ENCODE measurements at regions not wholly inside any gene's neighbourhood (a gene's known extent, or its start where the extent isn't known, plus 50 kb on each side); places are given as distances from the start of the nearest gene placed in this dataset.

- H3K27ac ChIP-seq (ENCODE audit: low read depth in 1 of 2, low read length in 2 of 2): no peak overlapping the region
- no peaks in the 10 kb centered on the region for H3K79me2 ChIP-seq (ENCODE audit: insufficient read depth, low read length)
- H4K20me1 ChIP-seq (ENCODE audit: insufficient read depth, low read length): no peaks in the 10 kb centered on the region
- H3K4me2 ChIP-seq (replicated peaks; ENCODE audit: extremely low read depth, low read length, poor library complexity, severe bottlenecking): no peak overlapping the region
- no peak overlapping the region for H3K9ac ChIP-seq (ENCODE audit: insufficient read depth, low read length, poor library complexity, severe bottlenecking)
- no peak for TF ChIP-seq CTCF (IDR thresholded peaks at IDR 0.05)
- Mint-ChIP-seq H3K4me3 (no peak overlapping the region), H3K36me3 (no peaks in the 10 kb centered on the region), H3K9me3 (no peaks in the 10 kb centered on the region), H3K4me1 (no peaks in the 10 kb centered on the region), H3K27ac (peak overlapping the region in 1 of 7 donors; percentile 12), H3K27me3 (ENCODE audit: low read depth in 3 of 3) (peaks cover 1 to 8% (median 5%) of the 10 kb centered on the region in 3 donors)
- H3K4me1 ChIP-seq (ENCODE audit: control insufficient read depth in 1 of 2, insufficient read depth in 2 of 2, low read length in 2 of 2): no peaks in the 10 kb centered on the region
- no peak overlapping the region for H2AFZ ChIP-seq (ENCODE audit: insufficient read depth, low read depth, low read length, poor library complexity, severe bottlenecking)
- no peak for DNase-seq
- WGBS (ENCODE audit: insufficient coverage): 82% methylated on average over 4 of the region's 6 CpGs
- H3K27me3 ChIP-seq (ENCODE audit: control insufficient read depth in 2 of 2, insufficient read depth in 2 of 2, low read length in 2 of 2): peaks cover 0 to 2% of the 10 kb centered on the region in 2 donors
- no peaks in the 10 kb centered on the region for H3K36me3 ChIP-seq (replicated peaks in 1 of 2; ENCODE audit: control insufficient read depth in 1 of 2, insufficient read depth in 2 of 2, low read length in 2 of 2)
- intact Hi-C loops (cut with micrococcal nuclease): no loop called here
- no peaks in the 10 kb centered on the region for H3K9me3 ChIP-seq (replicated peaks in 1 of 2; ENCODE audit: control insufficient read depth in 1 of 2, insufficient read depth in 1 of 2, low read length in 2 of 2)
- no peak overlapping the region for H3K4me3 ChIP-seq (replicated peaks in 1 of 3; ENCODE audit: low read depth in 2 of 3, low read length in 3 of 3)
Observed at GRCh38 chr6:1230281-1230680, 81.6 kb upstream of the FOXQ1 start.

- Mint-ChIP-seq H3K27me3 (ENCODE audit: low read depth in 3 of 3) (peaks cover 1 to 8% (median 5%) of the 10 kb centered on the region in 3 donors), H3K27ac (no peak overlapping the region), H3K4me1 (no peaks in the 10 kb centered on the region), H3K4me3 (no peak overlapping the region), H3K9me3 (no peaks in the 10 kb centered on the region), H3K36me3 (no peaks in the 10 kb centered on the region)
- DNase-seq: no peak
- Histone ChIP-seq H3K27me3 (ENCODE audit: control insufficient read depth in 2 of 2, insufficient read depth in 2 of 2, low read length in 2 of 2) (peaks cover 0 to 2% of the 10 kb centered on the region in 2 donors), H3K4me3 (replicated peaks in 1 of 3; ENCODE audit: low read depth in 2 of 3, low read length in 3 of 3) (no peak overlapping the region), H3K4me1 (ENCODE audit: control insufficient read depth in 1 of 2, insufficient read depth in 2 of 2, low read length in 2 of 2) (no peaks in the 10 kb centered on the region), H3K79me2 (ENCODE audit: insufficient read depth, low read length) (no peaks in the 10 kb centered on the region), H4K20me1 (ENCODE audit: insufficient read depth, low read length) (no peaks in the 10 kb centered on the region), H3K9ac (ENCODE audit: insufficient read depth, low read length, poor library complexity, severe bottlenecking) (no peak overlapping the region), H3K27ac (ENCODE audit: low read depth in 1 of 2, low read length in 2 of 2) (no peak overlapping the region), H3K36me3 (replicated peaks in 1 of 2; ENCODE audit: control insufficient read depth in 1 of 2, insufficient read depth in 2 of 2, low read length in 2 of 2) (no peaks in the 10 kb centered on the region), H3K9me3 (replicated peaks in 1 of 2; ENCODE audit: control insufficient read depth in 1 of 2, insufficient read depth in 1 of 2, low read length in 2 of 2) (no peaks in the 10 kb centered on the region), H2AFZ (ENCODE audit: insufficient read depth, low read depth, low read length, poor library complexity, severe bottlenecking) (no peak overlapping the region), H3K4me2 (replicated peaks; ENCODE audit: extremely low read depth, low read length, poor library complexity, severe bottlenecking) (no peak overlapping the region)
- intact Hi-C loops (cut with micrococcal nuclease): no loop called here
- 94% methylated on average over 4 of the region's 9 CpGs for WGBS (ENCODE audit: insufficient coverage)
- TF ChIP-seq CTCF (IDR thresholded peaks at IDR 0.05): no peak
Observed at GRCh38 chr6:1229808-1230207, 82.1 kb upstream of the FOXQ1 start.
